ENCODE measurements at regions not wholly inside any gene's neighbourhood (a gene's known extent, or its start where the extent isn't known, plus 50 kb on each side); places are given as distances from the start of the nearest gene placed in this dataset.

DNA sequence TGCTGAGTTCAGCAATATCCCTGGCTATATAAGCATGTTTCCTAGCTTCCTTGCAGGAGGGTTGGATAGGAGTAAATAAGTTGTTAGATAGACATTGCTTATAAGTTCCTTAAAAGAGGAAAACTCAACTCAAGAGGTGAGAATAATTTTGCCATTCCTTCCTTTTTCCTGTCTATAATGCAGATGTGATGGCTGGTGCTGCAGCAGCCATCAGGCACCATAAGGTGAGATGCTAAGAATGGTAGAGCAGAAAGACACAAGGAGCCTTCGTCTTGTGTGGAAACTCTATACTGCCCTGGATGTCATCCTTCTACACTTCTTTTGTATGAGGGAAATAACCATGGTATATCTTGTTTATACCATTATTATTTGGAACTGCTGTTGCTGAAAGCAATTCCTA lies 74.5 kb upstream of the GRK3 start:
- peaks cover 0 to 12% (median 0%) of the 10 kb centered on the region in 4 donors for H3K4me1 ChIP-seq
- H3K4me3 ChIP-seq: no peak overlapping the region
- DNase-seq: no peak
- no peaks in the 10 kb centered on the region for H3K36me3 ChIP-seq
- no peak overlapping the region for H3K27ac ChIP-seq
- H3K9me3 ChIP-seq: no peaks in the 10 kb centered on the region
- intact Hi-C loops (cut with DNase I): no loop called here
- TF ChIP-seq POLR2A (IDR thresholded peaks at IDR 0.05): no peak
- H3K27me3 ChIP-seq: no peaks in the 10 kb centered on the region
- no peak for ATAC-seq
- whole genome bisulfite sequencing (ENCODE audit: insufficient coverage, low coverage, low lambda C conversion rate, missing lambda C conversion rate): 86% methylated on average over 1 of the region's 1 CpG

DNA sequence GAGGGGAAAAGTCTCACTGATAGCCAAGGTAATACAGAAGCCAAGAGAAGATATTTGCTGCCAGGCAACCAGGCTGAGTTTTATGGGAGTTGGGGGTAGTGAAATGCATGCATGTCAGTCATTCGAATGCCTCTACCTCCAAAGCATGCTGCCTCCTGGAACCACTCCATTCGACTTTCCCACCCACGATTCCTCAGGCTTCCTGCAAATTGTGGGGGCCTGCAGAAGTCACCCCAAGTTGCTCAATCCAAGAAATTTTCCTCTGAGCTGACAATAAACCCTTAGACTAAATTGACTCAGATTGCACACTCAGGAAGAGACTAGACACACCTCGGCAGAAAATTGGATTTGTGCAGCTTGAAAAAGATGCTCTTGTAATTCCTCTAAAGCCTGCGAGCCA lies 73.6 kb upstream of the GRK3 start:
- ATAC-seq: no peak
- TF ChIP-seq POLR2A (IDR thresholded peaks at IDR 0.05): no peak
- TF ChIP-seq, protein P1, sequence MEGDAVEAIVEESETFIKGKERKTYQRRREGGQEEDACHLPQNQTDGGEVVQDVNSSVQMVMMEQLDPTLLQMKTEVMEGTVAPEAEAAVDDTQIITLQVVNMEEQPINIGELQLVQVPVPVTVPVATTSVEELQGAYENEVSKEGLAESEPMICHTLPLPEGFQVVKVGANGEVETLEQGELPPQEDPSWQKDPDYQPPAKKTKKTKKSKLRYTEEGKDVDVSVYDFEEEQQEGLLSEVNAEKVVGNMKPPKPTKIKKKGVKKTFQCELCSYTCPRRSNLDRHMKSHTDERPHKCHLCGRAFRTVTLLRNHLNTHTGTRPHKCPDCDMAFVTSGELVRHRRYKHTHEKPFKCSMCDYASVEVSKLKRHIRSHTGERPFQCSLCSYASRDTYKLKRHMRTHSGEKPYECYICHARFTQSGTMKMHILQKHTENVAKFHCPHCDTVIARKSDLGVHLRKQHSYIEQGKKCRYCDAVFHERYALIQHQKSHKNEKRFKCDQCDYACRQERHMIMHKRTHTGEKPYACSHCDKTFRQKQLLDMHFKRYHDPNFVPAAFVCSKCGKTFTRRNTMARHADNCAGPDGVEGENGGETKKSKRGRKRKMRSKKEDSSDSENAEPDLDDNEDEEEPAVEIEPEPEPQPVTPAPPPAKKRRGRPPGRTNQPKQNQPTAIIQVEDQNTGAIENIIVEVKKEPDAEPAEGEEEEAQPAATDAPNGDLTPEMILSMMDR (IDR thresholded peaks at IDR 0.05): no peak
- Histone ChIP-seq H3K4me3 (no peak overlapping the region), H3K4me1 (peaks cover 0 to 14% (median 0%) of the 10 kb centered on the region in 4 donors), H3K36me3 (no peaks in the 10 kb centered on the region), H3K9me3 (no peaks in the 10 kb centered on the region), H3K27me3 (no peaks in the 10 kb centered on the region), H3K27ac (no peak overlapping the region)
- 93% methylated on average over 3 of the region's 5 CpGs for WGBS (ENCODE audit: insufficient coverage, low coverage, low lambda C conversion rate, missing lambda C conversion rate)
- DNase-seq: no peak
- intact Hi-C loops (cut with DNase I): no loop called here

DNA sequence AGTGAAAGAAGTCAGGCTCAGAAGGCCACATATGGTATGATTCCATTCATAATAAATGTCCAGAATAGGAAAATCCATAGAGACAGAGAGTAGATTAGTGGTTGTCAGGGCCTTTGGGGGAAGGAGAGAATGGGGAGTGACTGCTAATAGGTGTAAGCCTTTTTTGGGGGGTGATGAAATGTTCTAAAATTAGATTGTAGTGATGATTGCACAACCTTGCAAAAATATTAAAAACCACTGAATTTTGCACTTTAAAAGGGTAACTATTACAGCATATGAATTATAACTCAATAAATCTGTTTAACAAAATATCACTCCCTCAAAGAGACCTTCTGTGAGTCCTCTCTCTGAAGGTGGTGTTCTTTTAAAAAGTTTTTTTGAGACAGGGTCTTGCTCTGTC lies 72.3 kb upstream of the GRK3 start:
- Histone ChIP-seq H3K27me3 (no peaks in the 10 kb centered on the region), H3K27ac (no peak overlapping the region), H3K4me1 (peaks cover 0 to 19% (median 0%) of the 10 kb centered on the region in 4 donors), H3K36me3 (no peaks in the 10 kb centered on the region), H3K4me3 (no peak overlapping the region), H3K9me3 (no peaks in the 10 kb centered on the region)
- DNase-seq: no peak
- intact Hi-C loops (cut with DNase I): no loop called here
- TF ChIP-seq, protein P1 (IDR thresholded peaks at IDR 0.05): no peak
- TF ChIP-seq POLR2A (IDR thresholded peaks at IDR 0.05): no peak
- ATAC-seq: no peak

DNA sequence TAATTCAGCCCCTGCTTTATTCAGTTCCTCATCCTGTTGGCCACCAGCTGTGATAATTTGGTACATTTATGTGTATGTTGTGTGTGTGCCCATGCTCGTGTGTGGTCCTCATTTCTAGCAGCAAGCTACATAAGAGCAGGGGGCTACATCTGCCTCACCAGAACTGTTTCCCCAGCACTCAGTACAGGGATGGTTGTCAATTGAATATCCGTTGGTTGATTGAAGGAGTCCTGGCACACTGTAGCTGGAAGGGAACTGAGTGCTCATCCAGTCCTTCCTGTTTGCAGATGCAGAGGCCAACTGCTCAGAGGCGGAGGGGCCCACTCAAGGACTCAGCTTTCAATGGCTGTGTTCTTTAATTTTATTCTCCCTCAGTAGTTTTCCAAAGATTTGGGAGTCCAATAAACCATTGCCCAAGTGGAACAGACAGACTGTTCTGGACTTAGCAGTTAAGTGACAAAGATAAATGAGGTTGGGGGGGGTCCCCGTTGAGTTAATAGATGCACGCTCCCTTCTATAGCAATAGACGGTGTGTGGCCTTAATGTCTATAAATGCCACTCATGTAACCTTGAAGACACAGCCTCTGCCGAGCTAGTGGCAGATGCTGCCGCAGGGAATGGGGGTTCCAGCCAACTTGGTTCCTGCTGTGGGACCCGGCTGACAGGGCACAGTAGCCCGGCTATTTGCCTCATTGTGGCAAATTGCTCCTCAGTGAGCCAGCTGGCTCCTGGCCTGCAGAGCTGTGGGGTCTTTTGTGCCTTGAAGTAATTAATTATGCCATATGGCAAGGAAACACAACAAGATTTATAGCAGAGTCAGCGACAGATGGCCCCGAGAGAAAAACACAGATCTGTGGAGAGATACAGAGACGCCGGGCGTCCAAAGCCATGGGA lies 71.4 kb upstream of the GRK3 start:
- no peak overlapping the region for H3K4me3 ChIP-seq
- intact Hi-C loops (cut with DNase I): no loop called here
- no peaks in the 10 kb centered on the region for H3K9me3 ChIP-seq
- H3K36me3 ChIP-seq: no peaks in the 10 kb centered on the region
- TF ChIP-seq, protein P1 (IDR thresholded peaks at IDR 0.05): no peak
- no peak for TF ChIP-seq POLR2A (IDR thresholded peaks at IDR 0.05)
- no peak for ATAC-seq
- WGBS (ENCODE audit: insufficient coverage, low coverage, low lambda C conversion rate, missing lambda C conversion rate): 66% methylated on average over 8 of the region's 15 CpGs
- peaks cover 0 to 19% (median 0%) of the 10 kb centered on the region in 4 donors for H3K4me1 ChIP-seq
- no peaks in the 10 kb centered on the region for H3K27me3 ChIP-seq
- no peak overlapping the region for H3K27ac ChIP-seq
- no peak for DNase-seq

DNA sequence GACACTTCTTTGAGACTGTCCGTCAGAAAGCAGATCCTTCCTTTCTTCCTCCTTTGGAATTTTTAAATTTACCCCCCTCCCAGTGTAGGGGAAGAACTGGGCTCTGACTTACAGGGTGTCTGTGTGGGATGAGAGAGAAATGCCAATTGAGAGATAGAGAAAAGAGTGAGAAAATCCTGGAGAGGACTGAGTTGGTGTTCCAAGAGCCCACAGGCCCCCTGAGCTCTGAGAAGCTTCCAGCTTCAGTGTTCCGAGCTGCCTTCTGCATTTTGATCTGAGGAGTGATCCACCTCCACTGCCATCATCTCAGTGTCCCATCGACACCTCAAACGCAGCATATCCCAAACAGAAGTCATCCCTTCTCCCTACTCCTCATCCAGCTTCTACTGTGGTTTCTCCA lies 70.7 kb upstream of the GRK3 start:
- no peak overlapping the region for H3K4me3 ChIP-seq
- DNase-seq: no peak
- no peak for ATAC-seq
- peaks cover 0 to 13% (median 0%) of the 10 kb centered on the region in 4 donors for H3K4me1 ChIP-seq
- no peak overlapping the region for H3K27ac ChIP-seq
- H3K9me3 ChIP-seq: no peaks in the 10 kb centered on the region
- 78% methylated on average over 2 of the region's 4 CpGs for WGBS (ENCODE audit: insufficient coverage, low coverage, low lambda C conversion rate, missing lambda C conversion rate)
- intact Hi-C loops (cut with DNase I): no loop called here
- H3K36me3 ChIP-seq: no peaks in the 10 kb centered on the region
- TF ChIP-seq, protein P1 (IDR thresholded peaks at IDR 0.05): no peak
- no peak for TF ChIP-seq POLR2A (IDR thresholded peaks at IDR 0.05)
- H3K27me3 ChIP-seq: no peaks in the 10 kb centered on the region
